ENCODE measurements at regions not wholly inside any gene's neighbourhood (a gene's known extent, or its start where the extent isn't known, plus 50 kb on each side); places are given as distances from the start of the nearest gene placed in this dataset.

DNA sequence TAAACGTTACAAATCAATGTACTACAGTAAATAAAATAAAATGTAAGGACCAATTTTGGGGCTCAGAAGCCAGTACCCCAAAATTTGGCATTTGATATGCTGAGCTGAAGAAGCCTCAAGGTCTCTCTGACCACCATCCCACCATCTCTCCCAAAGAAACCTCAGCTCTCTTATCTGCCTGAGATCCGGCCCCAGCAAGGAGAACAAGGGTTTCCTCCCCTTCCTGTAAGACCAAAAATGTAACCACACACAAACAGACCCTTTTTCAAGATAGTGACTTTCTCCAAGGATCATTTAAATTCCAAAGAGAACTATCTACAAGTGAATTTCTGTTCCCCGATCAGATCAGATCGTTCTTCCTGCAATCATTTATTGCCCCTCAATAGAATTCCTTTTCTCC is 68.1 kb upstream of the SLC45A1 start:
- Histone ChIP-seq H2AFZ (ENCODE audit: low read length, unreplicated experiment) (no peak overlapping the region), H3K79me2 (ENCODE audit: control insufficient read depth, insufficient read depth, low read length, unreplicated experiment) (no peaks in the 10 kb centered on the region), H3K4me3 (ENCODE audit: low read depth, low read length) (no peak overlapping the region), H3K27me3 (ENCODE audit: insufficient read depth, low read length) (no peaks in the 10 kb centered on the region), H3K36me3 (ENCODE audit: insufficient read depth, low read length) (no peaks in the 10 kb centered on the region), H3K27ac (ENCODE audit: low read depth, low read length) (no peak overlapping the region), H3K4me1 (ENCODE audit: control insufficient read depth, insufficient read depth, low read length, unreplicated experiment) (no peaks in the 10 kb centered on the region)

DNA sequence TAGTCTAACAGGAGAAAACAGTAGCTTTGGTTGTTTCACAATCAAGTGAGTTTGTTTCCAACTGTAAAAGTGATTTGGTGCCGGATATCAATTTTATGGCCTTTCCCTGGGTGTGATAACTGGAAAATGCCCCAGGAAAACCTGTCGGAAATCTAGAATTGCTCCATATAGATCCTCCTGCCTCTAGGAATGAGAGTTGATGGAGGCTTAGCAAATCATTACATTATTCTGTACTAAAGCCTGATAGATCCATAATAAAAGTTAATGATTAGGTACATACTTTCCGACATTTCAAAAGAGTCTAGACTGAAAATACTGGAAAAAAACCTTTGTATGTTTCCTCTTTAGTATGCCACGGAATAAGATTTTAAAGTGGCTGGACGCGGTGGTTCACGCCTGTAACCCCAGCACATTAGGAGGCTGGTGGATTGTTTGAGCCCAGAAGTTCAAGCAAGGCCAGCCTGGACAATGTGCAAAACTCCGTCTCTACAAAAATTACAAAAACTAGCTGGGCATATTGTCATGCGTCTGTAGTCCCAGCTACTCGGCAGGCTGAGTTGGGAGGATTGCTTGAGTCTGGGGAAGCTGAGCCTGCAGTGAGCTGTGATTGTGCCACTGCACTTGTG is 70.0 kb upstream of the SLC45A1 start:
- H3K27me3 ChIP-seq (ENCODE audit: insufficient read depth, low read length) = no peaks in the 10 kb centered on the region
- H3K27ac ChIP-seq (ENCODE audit: low read depth, low read length) = no peak overlapping the region
- H3K79me2 ChIP-seq (ENCODE audit: control insufficient read depth, insufficient read depth, low read length, unreplicated experiment) = no peaks in the 10 kb centered on the region
- H3K36me3 ChIP-seq (ENCODE audit: insufficient read depth, low read length) = no peaks in the 10 kb centered on the region
- H3K4me1 ChIP-seq (ENCODE audit: control insufficient read depth, insufficient read depth, low read length, unreplicated experiment) = no peaks in the 10 kb centered on the region
- no peak overlapping the region for H3K4me3 ChIP-seq (ENCODE audit: low read depth, low read length)
- no peak overlapping the region for H2AFZ ChIP-seq (ENCODE audit: low read length, unreplicated experiment)

DNA sequence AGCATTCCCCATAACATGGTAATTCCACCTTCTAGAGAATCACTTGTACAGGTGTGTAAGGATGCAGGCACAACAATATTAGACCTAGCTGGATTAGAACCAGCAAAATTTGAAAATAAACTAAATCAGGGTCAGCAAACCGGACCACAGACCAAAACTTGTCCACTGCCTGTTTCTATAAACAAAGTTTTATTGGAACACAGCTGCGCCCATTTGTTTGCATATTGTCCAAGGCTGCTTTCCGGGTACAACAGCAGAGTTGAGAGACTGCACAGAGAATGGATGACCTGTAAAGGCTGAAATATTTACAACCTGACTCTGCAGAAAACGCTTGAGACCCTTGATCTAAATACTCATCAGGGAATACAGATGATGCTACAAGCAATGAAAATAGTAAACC is 73.6 kb upstream of the SLC45A1 start:
- Histone ChIP-seq H3K4me1 (ENCODE audit: control insufficient read depth, insufficient read depth, low read length, unreplicated experiment) (peaks cover under 1% of the 10 kb centered on the region), H3K27me3 (ENCODE audit: insufficient read depth, low read length) (no peaks in the 10 kb centered on the region), H3K79me2 (ENCODE audit: control insufficient read depth, insufficient read depth, low read length, unreplicated experiment) (no peaks in the 10 kb centered on the region), H3K4me3 (ENCODE audit: low read depth, low read length) (no peak overlapping the region), H2AFZ (ENCODE audit: low read length, unreplicated experiment) (no peak overlapping the region), H3K36me3 (ENCODE audit: insufficient read depth, low read length) (no peaks in the 10 kb centered on the region), H3K27ac (ENCODE audit: low read depth, low read length) (no peak overlapping the region)

DNA sequence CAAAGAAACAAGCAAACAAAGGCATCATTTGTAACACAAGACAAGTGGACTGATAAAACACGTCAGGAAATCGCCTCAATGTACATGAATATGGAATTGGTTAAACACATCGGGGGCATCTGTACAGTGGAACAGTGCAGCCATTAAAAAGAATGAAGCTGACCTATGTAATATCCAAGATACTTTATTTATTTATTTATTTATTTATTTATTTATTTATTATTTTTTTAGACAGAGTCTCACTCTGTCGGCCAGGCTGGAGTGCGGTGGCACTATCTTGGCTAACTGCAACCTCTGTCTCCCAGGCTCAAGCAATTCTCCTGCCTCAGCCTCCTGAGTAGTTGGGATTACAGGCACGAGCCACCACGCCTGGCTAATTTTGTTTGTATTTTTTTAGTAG is 75.4 kb upstream of the SLC45A1 start:
- H3K79me2 ChIP-seq (ENCODE audit: control insufficient read depth, insufficient read depth, low read length, unreplicated experiment) = no peaks in the 10 kb centered on the region
- no peaks in the 10 kb centered on the region for H3K27me3 ChIP-seq (ENCODE audit: insufficient read depth, low read length)
- no peak overlapping the region for H3K27ac ChIP-seq (ENCODE audit: low read depth, low read length)
- H3K36me3 ChIP-seq (ENCODE audit: insufficient read depth, low read length) = no peaks in the 10 kb centered on the region
- peaks cover 14% of the 10 kb centered on the region for H3K4me1 ChIP-seq (ENCODE audit: control insufficient read depth, insufficient read depth, low read length, unreplicated experiment)
- H3K4me3 ChIP-seq (ENCODE audit: low read depth, low read length) = no peak overlapping the region
- H2AFZ ChIP-seq (ENCODE audit: low read length, unreplicated experiment) = no peak overlapping the region

DNA sequence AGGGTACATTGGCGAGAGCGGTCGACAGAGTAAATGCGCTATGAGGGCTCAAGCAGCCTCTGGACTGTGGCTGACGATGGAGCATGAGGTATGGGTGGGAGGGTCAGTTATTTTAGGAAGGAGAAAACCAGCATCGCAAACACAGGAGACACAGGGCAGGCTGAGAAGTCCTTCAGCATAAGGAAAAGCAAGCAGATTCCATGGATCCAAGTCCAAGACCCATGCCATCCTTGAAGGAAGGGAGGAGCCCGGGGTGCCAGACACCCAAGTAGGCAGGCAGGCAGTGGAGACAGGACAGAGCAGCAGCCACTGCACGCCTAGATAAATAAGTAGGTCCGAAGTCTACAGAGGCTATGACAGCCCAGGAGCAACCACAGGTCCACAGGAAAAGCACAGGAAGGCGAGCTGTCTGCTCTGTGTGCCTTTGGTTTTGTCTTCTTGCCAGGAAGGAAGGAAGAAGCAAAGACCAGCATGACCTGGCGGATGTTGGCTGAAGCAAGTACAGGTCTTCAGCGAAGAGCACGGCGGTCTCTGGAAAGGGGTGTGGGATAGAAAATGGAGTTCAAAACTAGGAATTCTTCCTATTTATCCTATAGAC is 76.4 kb upstream of the SLC45A1 start:
- Histone ChIP-seq H2AFZ (ENCODE audit: low read length, unreplicated experiment) (no peak overlapping the region), H3K27me3 (ENCODE audit: insufficient read depth, low read length) (no peaks in the 10 kb centered on the region), H3K79me2 (ENCODE audit: control insufficient read depth, insufficient read depth, low read length, unreplicated experiment) (no peaks in the 10 kb centered on the region), H3K27ac (ENCODE audit: low read depth, low read length) (no peak overlapping the region), H3K36me3 (ENCODE audit: insufficient read depth, low read length) (no peaks in the 10 kb centered on the region), H3K4me1 (ENCODE audit: control insufficient read depth, insufficient read depth, low read length, unreplicated experiment) (peaks cover 14% of the 10 kb centered on the region), H3K4me3 (ENCODE audit: low read depth, low read length) (no peak overlapping the region)

DNA sequence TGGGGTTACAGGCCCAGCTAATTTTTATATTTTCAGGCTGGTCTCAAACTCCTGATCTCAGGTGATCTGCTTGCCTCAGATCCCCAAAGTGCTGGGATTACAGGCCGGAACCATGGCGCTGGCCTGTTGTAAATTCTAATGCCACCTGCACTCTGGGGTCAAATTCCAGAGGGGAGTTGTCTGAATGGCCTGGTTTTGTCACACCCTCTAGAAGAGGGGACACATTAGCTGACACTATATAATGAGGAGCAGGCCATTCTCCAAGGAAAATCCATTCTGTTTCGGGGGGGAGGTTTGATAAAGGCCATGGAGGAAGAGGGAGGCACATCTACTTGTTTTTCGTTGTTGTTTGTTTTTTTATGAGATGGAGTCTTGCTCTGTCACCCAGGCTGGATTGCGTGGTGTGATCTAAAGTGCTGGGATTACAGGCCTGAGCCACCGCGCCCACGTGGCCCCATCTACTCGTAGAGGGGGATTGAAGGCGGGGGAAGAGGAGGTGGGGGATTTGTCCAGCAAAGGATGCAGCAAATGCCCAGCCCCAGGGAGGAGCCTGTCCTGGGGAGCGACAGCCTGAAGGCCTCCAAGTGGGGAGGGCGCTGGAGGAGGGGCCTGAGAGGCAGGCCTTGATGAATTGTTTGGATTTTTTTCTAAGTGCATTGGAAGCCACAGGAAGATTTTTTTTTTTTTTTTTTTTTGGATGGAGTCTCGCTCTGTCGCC is 78.4 kb upstream of the SLC45A1 start:
- Histone ChIP-seq H3K79me2 (ENCODE audit: control insufficient read depth, insufficient read depth, low read length, unreplicated experiment) (no peaks in the 10 kb centered on the region), H3K27me3 (ENCODE audit: insufficient read depth, low read length) (no peaks in the 10 kb centered on the region), H3K36me3 (ENCODE audit: insufficient read depth, low read length) (no peaks in the 10 kb centered on the region), H3K27ac (ENCODE audit: low read depth, low read length) (peak overlapping the region; percentile 97), H2AFZ (ENCODE audit: low read length, unreplicated experiment) (no peak overlapping the region), H3K4me1 (ENCODE audit: control insufficient read depth, insufficient read depth, low read length, unreplicated experiment) (peaks cover 14% of the 10 kb centered on the region), H3K4me3 (ENCODE audit: low read depth, low read length) (no peak overlapping the region)

DNA sequence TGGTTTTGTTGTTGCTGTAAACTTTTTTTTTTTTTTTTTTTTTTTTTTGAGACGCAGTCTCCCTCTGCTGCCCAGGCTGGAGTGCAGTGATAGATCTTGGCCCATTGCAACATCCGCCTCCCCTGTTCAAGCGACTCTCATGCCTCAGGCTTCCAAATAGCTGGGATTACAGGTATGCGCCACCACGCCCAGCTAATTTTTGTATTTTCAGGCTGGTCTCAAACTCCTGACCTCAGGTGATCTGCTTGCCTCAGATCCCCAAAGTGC is 78.9 kb upstream of the SLC45A1 start:
- H3K27me3 ChIP-seq (ENCODE audit: insufficient read depth, low read length) = no peaks in the 10 kb centered on the region
- H3K4me3 ChIP-seq (ENCODE audit: low read depth, low read length) = no peak overlapping the region
- no peaks in the 10 kb centered on the region for H3K36me3 ChIP-seq (ENCODE audit: insufficient read depth, low read length)
- H3K4me1 ChIP-seq (ENCODE audit: control insufficient read depth, insufficient read depth, low read length, unreplicated experiment) = peaks cover 14% of the 10 kb centered on the region
- H3K79me2 ChIP-seq (ENCODE audit: control insufficient read depth, insufficient read depth, low read length, unreplicated experiment) = no peaks in the 10 kb centered on the region
- H2AFZ ChIP-seq (ENCODE audit: low read length, unreplicated experiment) = no peak overlapping the region
- peak overlapping the region; percentile 97 for H3K27ac ChIP-seq (ENCODE audit: low read depth, low read length)

DNA sequence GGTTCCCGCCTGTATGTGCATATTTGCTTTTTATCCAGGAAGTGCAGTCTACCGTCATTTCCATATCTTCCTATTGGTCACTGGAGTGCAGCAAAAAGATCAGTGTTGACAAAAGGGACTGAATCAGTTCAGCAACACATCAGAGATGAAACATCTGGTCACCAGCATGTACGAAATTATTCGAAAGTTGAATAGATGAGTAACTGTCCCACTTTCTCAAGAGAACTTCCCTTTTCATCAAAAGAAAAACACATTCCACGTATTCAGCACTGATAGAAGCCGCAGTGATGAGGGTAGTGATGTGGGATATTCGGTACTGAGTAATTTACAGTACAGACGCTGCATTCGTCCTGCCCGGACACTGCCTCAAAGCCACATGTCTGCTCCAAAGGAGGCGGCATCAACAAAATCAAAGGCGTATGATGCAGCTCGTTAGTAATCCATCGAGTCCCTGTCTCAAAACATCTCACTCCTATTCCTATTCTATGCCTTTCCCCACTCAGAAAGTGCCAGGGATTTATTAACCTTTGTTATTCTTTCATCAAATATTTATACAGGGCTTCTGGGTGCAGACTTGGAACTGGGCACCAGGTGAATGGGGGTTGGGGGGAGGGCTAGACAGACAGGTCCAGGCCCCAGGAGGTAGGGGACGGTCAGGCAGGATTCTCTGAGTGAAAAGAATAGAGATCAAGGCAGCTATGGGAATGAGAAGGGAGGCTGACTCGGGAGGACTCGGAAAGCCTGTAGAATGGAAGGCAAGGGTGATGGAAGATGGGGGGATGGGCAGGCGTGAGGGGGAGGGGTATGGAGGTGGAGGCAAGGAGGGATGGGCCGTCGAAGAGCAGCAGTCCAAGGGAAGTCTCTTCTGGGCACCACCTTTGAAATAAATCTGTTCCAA is 79.5 kb upstream of the SLC45A1 start:
- Histone ChIP-seq H3K4me1 (ENCODE audit: control insufficient read depth, insufficient read depth, low read length, unreplicated experiment) (peaks cover 14% of the 10 kb centered on the region), H3K4me3 (ENCODE audit: low read depth, low read length) (peak overlapping the region; percentile 52), H3K27me3 (ENCODE audit: insufficient read depth, low read length) (no peaks in the 10 kb centered on the region), H3K27ac (ENCODE audit: low read depth, low read length) (peak overlapping the region; percentile 97), H3K79me2 (ENCODE audit: control insufficient read depth, insufficient read depth, low read length, unreplicated experiment) (no peaks in the 10 kb centered on the region), H3K36me3 (ENCODE audit: insufficient read depth, low read length) (no peaks in the 10 kb centered on the region), H2AFZ (ENCODE audit: low read length, unreplicated experiment) (peak overlapping the region; percentile 20)

DNA sequence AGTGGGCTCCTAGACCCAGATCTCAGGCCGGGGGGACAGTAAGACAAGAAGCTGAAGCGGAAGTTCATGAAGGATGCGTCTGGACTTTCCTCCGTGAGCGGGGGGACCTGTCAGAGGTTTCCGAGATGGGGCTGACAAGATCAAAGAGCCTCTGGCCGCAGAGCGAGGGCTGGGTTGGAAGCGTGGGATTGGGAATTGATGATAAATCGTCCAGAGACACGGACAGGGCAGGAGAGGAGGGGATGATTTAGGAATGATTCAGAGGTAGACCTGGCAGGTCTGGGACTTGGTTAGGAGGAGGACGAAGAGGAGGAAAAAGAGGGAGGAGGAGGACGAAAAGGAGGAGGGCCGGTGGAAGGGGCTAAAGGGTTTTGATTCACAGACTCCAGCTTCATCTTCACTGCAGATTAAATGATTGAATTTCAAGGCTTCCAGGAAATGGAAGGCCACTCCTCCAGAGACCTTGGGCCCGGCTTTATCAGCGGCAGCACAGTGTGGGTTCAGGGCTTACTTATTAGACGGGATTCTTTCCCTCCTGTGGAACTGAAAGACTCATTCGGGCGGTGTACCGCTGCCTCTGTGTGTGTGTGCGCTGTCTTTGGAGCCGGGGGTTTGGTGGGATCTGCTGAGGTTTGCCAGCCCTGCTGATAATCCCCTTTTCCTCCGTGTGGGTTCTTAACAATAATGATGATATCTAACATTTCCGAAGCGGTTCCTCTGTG is 85.7 kb upstream of the SLC45A1 start:
- Histone ChIP-seq H3K27me3 (ENCODE audit: insufficient read depth, low read length) (no peaks in the 10 kb centered on the region), H3K27ac (ENCODE audit: low read depth, low read length) (no peak overlapping the region), H3K36me3 (ENCODE audit: insufficient read depth, low read length) (no peaks in the 10 kb centered on the region), H3K79me2 (ENCODE audit: control insufficient read depth, insufficient read depth, low read length, unreplicated experiment) (no peaks in the 10 kb centered on the region), H3K4me3 (ENCODE audit: low read depth, low read length) (no peak overlapping the region), H2AFZ (ENCODE audit: low read length, unreplicated experiment) (no peak overlapping the region), H3K4me1 (ENCODE audit: control insufficient read depth, insufficient read depth, low read length, unreplicated experiment) (no peaks in the 10 kb centered on the region)

DNA sequence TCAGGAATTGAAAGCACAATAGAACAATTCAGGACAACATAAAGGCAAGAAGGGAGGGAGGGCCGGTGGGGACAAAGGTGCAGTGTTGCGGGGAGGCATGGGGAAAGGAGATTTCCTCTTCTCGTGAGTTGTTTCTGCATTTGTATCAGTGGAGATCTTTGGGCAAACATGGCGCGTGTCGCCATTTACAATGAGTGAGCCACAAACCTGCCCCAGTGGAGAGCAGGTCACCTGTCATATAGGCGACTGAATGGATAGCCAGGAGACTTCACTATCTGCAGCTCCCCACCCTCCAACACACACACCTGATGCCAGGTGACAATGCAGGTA is 87.7 kb upstream of the SLC45A1 start:
- no peak overlapping the region for H3K4me3 ChIP-seq (ENCODE audit: low read depth, low read length)
- H3K36me3 ChIP-seq (ENCODE audit: insufficient read depth, low read length) = no peaks in the 10 kb centered on the region
- no peak overlapping the region for H3K27ac ChIP-seq (ENCODE audit: low read depth, low read length)
- H3K27me3 ChIP-seq (ENCODE audit: insufficient read depth, low read length) = no peaks in the 10 kb centered on the region
- H2AFZ ChIP-seq (ENCODE audit: low read length, unreplicated experiment) = no peak overlapping the region
- H3K79me2 ChIP-seq (ENCODE audit: control insufficient read depth, insufficient read depth, low read length, unreplicated experiment) = no peaks in the 10 kb centered on the region
- peaks cover under 1% of the 10 kb centered on the region for H3K4me1 ChIP-seq (ENCODE audit: control insufficient read depth, insufficient read depth, low read length, unreplicated experiment)
